Right forelimb (tissue), 1 donor: ENCODE measurements at regions not wholly inside any gene's neighbourhood (a gene's known extent, or its start where the extent isn't known, plus 50 kb on each side); places are given as distances from the start of the nearest gene placed in this dataset.
"Not testable (repeated sequence)": the region's sequence is repeated elsewhere in the genome, so short reads cannot be mapped to it uniquely, and the experiment has no call there.

Experiments used
- DNase-seq: peaks from one replicate; pipeline ENCODE4 v3.0.0-alpha.2; 2018

DNA sequence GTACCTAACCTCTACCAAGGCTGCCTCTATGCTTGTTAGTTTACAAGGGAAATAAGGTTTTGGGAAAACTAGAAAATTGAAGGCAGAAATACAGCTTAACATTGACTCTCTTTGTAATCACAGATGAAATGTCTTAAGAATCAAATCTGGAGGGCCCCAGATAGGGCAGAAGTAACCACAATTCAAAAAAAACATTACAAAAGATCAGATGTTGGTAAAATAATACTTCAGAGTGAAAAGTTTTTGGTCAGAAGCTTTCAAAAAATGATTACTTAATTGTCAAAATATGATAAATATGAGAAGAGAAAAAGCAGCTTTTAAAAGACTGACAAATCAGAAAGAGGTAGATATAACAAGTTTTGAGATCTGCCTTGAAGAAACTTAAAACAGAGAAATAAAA lies 425.1 kb upstream of the NECTIN3 start:
- no peak for DNase-seq

DNA sequence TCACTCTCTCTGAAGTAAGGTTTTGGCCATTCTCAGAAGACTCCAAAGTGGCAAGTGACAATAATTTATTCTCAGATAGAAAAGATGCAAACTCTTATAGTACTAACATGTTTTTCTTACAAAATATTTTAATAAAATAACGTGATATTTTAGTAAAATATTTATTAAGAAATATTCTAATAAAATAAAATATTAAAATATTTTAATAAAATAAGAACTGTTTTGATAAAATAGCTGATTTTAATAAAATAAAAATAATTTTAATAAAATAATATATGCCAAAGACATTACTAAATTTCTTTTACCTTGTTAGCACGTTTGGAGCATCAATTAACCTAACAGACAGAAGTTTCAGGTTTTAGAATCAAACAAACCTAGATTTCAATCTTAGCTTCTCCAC lies 424.0 kb upstream of the NECTIN3 start:
- DNase-seq, result no peak

DNA sequence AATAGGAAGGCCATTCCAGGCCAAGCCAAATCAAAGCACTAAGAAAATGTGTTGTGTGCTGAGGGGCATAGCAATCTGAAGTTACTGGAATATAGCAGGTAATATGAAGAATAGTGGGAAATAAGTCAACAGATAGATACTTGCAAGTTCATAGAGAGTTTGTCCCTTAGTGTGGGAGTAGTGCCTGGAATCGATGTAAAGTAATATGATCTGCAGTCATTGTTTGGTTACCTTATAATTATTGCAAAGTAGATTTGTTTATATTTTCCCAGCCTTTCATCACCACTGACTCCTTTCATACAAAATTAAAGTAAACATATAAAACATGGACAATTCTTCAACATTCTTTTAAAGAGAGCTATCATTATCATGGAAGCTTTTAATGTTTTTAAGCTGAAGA lies 420.9 kb upstream of the NECTIN3 start:
- no peak for DNase-seq

DNA sequence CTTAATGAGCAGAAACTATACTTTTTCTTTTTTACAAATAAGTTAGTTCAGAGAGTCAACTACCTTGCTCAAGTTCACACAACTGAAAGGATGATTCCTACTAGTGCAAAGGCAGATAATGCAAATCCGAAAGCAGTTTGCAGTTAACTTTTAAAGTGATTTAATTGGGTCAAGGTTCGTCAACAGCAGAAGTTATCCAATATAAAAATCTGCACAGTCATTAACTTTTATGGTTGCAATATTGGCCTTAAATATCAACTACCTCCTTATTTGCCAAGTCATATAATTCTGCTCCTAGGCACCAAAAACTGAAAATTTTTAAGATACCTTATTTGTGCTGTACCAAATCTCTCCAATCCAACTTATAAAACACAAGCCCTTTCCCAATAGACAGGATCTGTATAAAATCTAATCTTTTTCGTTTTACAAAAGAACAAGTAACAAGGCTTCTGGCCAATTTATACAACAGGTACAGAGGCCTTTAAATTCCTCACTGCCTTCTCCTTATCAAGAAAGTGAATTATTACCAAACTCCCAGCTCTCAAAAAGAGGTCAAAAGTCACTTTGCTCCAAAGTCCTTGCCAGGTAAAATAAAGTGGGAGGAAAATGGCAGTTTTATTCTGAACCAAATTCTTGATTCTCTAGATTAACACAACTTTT lies 416.6 kb upstream of the NECTIN3 start:
- DNase-seq, result no peak

DNA sequence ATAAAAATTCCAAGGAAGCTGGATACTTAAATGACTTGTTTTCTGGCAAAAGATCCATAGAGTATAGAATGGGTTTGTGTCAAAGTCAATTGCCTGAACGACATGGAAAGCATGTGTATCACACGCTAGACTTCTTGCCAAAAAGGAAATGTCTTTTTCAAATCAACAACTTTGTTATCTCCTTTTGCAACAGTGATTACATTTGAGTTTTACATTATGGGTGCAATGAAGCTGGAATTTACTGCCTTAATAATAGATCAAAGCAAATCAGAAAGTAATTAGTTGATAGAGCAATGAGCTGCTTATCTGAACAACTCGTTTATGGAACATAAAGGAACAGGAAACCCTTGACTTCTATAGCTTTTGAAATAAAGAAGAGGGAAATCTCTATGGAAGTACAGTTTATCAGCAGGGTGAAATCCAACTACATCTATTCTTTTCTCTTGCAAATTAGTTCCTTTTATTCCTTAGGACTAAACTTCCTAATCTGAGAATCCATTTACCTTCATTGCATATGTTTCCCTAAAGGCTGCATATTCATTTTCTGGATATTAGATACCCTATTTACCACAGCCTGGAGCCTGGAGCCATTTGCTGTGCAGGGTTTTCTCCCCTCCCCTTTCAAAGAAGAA lies 415.1 kb upstream of the NECTIN3 start:
- DNase-seq, result no peak

DNA sequence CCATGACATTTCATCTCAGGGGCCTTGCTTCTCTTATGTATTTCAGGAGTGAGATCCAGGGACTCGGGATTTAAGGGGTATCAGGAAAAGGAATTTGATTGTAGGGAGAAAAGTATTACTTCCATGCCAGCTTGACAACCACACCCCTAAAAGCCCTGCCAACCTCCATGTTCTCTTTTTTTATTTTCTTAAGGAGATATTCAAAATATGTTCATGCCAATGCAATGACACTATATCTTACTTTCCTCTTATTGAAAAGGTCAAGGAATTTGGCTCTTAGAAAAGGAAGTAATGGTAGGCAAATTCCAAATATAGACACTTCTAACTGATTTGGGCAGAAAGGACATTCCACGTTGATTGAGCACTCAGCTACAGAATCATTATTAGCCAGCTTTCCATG lies 407.5 kb upstream of the NECTIN3 start:
- no peak for DNase-seq

DNA sequence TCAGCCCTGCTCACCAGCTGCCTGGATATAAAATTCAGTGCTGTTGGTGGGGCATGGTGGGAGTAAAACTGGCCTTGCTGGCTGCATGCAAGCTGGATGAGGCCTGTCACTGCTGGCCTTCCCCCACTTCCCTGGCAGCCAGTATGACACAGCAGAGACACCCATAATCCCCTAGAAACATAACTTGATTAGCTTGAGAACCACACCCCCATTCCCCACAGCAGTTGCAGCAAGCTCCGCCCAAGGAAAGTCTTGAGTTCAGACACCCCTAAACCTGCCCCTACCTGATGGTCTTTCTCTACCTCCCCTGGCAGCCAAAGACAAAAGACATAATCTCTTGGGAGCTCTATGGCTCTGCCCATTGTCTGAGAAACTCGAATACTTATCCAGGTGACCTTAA lies 405.1 kb upstream of the NECTIN3 start:
- no peak for DNase-seq

DNA sequence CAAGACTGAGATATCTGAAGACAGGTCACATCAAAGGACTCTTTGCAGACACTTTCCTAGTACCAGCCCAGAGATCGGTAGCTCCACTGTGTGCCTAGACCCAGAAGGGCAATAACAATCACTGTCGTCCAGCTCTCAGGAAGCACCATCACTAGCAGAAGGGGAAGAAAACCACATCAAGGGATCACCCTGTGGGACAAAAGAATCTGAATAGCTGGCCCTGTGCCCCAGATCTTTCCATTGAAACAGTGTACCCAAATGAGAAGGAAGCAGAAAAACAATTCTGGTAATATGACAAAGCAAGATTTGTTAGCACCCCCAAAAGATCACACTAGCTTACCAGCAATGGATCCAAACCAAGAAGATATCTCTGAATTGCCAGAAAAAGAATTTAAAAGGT lies 404.4 kb upstream of the NECTIN3 start:
- DNase-seq, result no peak

DNA sequence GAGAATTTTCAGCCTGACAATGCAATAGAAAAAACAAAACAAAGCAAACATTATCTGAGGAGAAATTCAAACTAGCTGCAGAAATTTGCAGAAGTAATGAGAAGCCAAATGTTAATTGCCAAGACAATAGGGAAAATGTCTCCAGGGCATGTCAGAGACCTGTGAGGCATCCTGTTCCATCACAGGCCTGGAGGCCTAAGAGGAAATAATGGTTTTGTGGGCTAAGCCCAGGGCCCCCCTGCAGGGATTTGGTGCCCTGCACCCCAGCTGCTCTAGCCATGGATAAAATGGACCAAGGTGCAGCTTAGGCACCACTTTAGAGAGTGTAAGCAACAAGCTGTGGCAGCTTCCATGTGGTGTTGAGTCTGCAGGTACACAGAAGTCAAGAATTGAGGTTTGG lies 401.2 kb upstream of the NECTIN3 start:
- DNase-seq, result no peak

DNA sequence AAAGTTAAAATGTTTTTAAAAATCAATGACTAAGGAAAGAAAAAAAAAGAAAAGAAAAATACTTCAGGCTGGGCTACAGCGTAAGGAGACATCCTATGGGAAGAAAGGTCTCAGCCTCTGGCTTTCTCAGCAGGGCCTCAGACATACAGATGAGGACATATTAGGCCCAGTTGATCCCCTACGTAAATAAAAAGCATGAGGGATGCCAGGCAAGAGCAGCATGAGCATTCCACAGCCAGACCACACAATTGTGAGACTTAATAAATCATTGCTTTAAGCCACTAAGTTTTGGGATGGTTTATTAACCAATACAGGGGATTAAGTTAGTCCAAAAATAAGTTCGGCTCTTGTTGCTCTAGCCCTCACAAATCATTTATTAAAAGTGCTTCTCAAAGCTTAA lies 394.1 kb upstream of the NECTIN3 start:
- no peak for DNase-seq

DNA sequence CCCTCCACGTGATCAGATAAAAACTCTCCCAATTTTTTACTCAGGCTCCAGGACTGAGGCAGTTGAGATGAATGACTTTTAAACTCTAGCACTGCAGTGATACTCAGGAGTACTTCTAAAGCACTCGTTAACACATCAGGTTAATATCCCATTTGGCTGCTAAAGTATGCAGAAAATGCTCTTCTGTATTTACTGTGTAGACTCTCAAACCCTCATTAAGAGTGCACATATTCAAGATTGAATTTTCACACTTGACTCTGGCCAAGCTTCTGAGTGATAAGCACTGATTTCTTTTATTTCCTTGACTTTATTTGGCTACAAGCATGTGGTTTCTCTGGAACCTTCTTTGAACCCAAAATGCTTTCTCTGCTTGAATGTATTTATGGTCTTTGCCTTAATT lies 392.3 kb upstream of the NECTIN3 start:
- DNase-seq, result no peak

DNA sequence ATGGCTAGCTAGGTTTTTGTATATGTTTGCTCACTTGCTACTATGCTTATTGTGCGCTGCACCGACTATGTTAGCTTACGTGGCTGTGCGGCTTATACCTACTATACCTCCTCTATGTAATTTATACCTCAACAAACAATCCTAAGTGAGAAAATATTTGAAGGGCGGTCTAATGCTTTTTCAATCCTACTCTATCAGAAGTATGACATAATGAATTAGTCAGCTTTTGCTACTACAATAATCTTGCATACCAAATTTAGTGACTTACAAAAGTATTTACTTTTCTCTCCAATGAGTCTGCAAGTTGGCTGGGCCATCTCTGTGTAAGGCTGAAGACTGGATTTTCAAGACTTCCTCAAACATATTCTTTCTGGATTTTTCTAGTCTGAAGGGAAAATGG lies 391.2 kb upstream of the NECTIN3 start:
- DNase-seq, result no peak

DNA sequence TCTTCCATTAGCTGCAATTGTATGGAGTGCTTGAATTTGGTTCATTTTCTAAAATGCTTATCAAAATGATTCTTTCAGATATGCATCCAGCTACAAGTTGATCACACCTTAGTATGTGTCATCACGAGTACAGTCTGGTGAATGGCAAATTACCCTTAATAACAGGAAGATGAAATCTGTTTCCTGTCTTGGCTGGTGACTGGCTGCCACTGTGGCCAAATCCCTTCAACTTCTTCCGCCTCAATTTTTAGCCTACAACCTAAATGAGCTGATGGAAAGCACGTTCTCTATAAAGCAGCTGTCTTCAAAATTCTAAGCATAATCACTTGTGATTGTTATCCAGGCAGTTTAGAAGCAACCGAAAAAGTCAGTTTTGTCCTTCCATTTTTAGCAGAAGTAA lies 387.1 kb upstream of the NECTIN3 start:
- no peak for DNase-seq

DNA sequence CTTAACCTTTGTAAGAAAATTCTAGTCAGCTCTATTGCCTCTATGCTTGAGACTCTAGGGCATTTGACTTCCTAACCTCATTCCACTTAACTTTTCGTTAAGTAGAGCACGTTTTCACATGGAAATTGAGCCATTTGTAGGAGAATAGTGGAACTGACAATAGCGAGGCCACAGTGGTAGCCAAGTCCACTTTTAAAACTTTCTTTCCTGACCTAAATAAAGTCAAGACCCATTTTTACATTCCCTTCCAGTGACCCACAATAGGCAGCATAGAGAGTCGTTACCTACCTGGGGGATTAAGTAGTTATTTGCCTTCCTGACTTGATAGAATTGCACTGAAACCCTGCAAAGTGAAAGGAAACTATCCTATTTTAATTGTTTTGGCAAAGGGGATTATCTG lies 386.0 kb upstream of the NECTIN3 start:
- DNase-seq, result no peak

DNA sequence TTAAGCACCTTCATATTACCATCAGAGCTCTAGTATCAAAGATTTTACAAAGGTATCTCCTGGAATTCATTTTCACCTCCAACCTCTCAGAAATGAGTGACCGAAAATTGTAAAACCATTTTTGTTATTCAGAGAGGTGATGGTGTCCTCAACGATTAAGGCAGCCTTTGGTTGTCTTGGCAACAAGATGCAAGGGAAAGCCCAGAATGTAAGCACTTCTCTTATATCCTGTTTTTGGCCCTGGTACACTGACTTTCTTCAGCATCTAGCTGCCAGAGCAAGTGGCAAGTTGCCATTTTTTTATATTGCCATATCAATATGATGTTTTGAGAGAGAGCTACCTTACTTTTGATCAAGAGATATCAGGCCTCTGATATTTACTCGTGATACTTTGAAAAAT lies 384.9 kb upstream of the NECTIN3 start:
- no peak for DNase-seq

DNA sequence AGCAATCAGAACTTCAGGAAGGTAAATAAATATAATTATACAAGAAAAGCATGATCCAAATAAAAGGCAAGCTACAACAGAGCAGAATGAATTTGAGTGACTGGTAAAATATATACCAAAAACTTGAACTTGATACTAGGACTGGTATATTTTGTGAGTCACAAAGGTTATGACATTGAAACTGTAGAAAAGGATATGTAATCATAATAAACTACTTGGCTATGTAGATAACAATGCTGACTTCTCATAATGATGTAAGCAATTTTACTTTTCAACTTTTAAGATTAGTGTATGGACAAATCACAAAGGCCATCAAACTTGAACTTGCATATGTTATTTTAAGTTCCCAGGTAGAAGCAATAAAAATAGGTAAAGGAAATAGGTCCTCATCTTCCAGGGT lies 384.5 kb upstream of the NECTIN3 start:
- no peak for DNase-seq

DNA sequence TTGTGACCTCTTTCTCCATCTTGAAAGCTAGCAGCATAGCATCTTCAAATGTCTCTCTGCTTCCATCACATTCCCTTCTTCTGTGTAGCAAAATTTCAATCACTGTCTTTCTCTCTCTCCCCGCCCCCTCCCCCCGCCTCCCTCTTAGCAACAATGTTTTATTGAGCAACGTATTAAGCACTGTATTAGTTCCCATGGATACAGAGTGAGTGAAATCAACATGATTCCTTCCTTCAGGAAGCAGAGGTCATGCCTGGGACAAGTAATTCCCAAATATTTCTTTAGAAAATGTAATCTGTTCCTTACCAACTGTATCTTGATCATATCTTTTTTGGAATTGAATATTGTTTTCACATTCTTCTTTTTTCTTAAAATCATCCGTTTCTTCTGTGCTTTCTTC lies 373.7 kb upstream of the NECTIN3 start:
- DNase-seq, result no peak

DNA sequence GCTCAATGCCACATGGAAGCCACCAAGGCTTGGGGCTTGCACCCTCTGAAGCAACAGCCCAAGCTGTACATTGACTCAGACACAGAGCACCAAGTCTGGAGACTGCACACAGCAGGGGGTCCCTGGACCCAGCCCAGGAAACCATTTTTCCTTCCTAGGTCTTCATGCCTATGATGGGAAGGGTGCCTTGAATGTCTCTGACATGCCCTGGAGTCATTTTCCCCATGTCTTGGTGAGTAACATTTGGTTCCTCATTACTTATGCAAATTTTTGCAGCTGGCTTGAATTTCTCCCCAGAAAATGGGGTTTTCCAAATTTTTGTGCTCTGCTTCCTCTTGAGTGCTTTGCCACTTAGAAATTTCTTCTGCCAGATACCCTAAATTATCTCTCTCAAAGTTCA lies 367.3 kb upstream of the NECTIN3 start:
- not testable (repeated sequence) for DNase-seq

DNA sequence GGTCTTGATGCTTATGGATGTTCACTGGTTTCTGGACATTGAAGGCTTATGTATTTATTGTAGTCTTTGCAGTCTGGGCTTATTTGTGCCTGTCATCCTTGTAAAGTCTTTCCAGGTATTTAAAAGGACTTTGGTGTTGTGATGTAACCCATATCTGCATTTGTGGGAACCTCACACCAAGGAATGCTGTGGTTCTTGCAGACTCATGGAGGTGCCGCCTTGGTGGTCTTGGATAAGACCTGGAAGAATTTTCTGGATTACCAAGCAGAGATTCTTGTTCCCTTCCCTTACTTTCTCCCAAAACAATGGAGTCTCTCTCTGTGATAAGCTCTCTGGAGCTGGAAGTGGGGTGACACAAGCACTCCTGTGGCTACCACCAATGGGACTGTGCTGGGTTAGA lies 363.5 kb upstream of the NECTIN3 start:
- DNase-seq, result no peak

DNA sequence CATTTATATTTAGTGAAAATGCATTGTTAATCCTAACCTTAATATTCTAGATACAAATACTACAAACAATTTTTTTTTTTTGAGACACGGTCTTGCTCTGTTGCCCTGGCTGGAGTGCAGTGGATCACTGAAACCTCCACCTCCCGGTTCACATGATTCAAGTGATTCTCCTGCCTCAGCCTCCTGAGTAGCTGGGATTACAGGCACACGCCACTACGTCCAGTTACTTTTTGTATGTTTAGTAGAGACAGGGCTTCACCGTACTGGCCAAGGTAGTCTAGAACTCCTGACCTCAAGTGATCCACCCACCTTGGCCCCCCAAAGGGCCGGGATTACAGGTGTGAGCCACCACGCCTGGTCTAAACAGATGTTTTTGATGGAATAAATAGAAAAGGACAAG lies 361.5 kb upstream of the NECTIN3 start:
- DNase-seq, result no peak

DNA sequence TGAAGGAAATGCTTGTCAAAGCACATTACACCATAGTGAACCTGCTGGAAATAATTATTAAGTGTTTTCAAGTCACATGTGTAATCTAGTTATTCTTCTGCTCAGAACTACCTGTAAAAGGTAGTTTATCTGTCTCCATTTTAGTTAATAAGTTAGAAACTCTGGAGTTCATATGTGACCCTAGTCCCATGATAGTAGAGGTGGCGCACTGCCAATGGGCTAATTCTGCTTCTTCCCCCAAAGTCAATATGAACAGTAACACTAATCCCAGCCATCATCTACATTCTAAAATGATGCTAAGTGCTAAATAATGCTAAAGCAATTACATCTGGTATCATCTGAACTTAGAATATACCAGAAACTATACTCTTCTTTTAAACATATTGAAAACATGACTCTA lies 361.0 kb upstream of the NECTIN3 start:
- DNase-seq, result no peak

DNA sequence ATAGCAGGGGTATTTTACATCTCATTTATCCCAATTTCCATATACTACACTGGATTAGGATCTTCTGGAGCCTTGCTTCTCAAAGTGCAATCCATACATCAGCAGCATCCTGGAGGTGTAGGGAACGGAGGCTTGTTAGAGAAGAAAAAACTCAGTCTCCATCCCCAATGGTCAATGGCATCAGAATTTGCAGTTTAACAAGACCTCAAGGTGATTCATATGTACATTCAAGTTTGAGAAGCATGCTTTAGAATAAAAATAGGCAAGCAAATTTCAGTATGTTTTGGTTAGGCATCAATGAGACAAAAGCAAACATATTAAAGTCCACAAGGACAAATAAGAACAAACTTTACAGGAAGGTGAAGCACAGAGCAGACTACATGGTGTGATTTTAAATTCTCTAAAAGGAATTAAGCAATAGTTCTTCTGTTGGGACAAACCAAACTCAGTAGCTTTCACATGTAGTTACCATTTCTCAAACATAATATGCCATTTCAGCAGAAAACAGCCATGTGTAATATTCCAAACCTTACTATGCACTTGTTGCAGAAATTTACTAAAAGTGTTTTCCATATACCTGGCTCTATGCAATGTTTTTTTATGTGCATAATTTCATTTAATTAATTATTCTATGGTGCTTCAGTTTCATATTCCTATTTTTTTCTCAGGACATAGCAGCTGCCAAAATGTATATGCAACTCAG lies 360.3 kb upstream of the NECTIN3 start:
- no peak for DNase-seq

DNA sequence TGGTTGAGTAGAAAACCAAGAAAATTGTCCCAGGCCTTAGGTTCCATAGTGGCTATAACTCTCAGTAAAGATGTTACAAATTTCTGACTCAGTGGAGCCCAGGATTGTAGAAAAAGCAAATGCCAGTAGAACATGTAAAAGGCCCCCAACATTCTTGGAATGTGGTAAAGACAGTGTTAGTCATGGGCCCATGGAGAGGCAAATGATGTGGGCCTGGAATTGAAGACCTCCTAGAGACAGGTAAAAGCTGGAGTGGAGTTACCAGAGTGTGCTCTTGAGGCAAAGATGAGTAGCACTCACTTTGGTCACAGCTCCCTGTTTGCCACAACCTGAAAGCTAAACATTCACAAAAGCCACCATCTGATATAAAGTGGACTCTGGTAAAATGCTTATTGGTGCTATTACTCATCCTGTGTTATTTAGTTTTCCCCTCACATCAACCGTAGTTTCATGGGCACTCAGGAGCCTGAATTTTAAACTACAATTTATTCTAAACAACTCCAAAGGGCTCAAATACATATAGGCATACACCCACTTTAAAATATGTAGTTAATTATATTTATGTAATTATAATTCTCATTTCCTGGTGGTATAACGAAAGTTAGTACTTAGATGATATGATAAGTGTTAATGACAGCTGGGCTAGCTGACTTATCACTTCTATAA lies 359.6 kb upstream of the NECTIN3 start:
- DNase-seq, result no peak

DNA sequence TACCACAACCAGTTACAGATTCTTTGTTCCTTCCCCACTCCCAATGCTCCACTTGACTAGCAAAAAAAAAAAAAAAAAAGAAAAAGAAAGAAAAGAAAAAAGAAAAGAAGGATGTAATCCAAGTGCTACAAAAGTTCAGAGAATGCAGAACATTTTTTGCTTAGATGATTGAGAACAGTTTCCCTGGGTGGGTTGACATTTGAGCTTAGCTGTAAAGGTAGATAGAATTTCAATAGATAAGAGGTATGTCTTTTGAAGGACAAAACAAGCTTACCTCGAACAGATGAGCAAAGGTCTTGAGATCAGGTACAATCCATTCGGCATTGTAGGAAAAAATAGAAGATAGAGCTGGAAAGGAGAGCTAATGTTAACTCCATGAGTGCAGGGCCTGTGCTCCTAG lies 344.6 kb upstream of the NECTIN3 start:
- DNase-seq, result no peak
